ENCODE measurements at regions not wholly inside any gene's neighbourhood (a gene's known extent, or its start where the extent isn't known, plus 50 kb on each side); places are given as distances from the start of the nearest gene placed in this dataset.
A peak's percentile ranks its signal among the peaks of the same experiment; 100 is the strongest.

- no peak for TF ChIP-seq USF2 (IDR thresholded peaks at IDR 0.05)
Measured at GRCh38 chr3:82311901-82312300, 550.5 kb upstream of the GBE1 start (continued).

- no peaks in the 10 kb centered on the region for H3K4me1 ChIP-seq
- H3K4me2 ChIP-seq, result no peak overlapping the region
- no peak overlapping the region for H3K4me3 ChIP-seq
- no peak for TF ChIP-seq EHMT2 (IDR thresholded peaks at IDR 0.05; ENCODE audit: low read depth)
- TF ChIP-seq TP53 (CRISPR knock-in tag; IDR thresholded peaks at IDR 0.05), result no peak
- TF ChIP-seq CBX2 (IDR thresholded peaks at IDR 0.05; ENCODE audit: borderline replicate concordance, low read depth), result no peak
- no peak for TF ChIP-seq ATOH8 (CRISPR knock-in tag; IDR thresholded peaks at IDR 0.05; ENCODE audit: low read depth)
- TF ChIP-seq MAFK (IDR thresholded peaks at IDR 0.05; ENCODE audit: partially characterized antibody), result no peak
- TF ChIP-seq FOSB (CRISPR knock-in tag; IDR thresholded peaks at IDR 0.05), result no peak
- TF ChIP-seq ELK1 (IDR thresholded peaks at IDR 0.05; ENCODE audit: low read depth, low read length), result no peak
- TF ChIP-seq RCOR1 (IDR thresholded peaks at IDR 0.05; ENCODE audit: low read depth, low read length), result no peak
- no peaks in the 10 kb centered on the region for H3K9me3 ChIP-seq
- 18% methylated on average over 7 of the region's 7 CpGs for WGBS (ENCODE audit: missing lambda C conversion rate)
- H3K27ac ChIP-seq, result no peak overlapping the region
- FAIRE-seq, result no peak
- ChIA-PET POLR2A (no interaction called here), CTCF (no interaction called here)
- no peak for DNase-seq (ENCODE audit: low read depth in 1 of 2, low spot score in 1 of 2)
- no peak for ATAC-seq
Measured at GRCh38 chr3:82308755-82309154, 547.3 kb upstream of the GBE1 start.

- FAIRE-seq (no peak), ATAC-seq (no peak), DNase-seq (ENCODE audit: low read depth in 1 of 2, low spot score in 1 of 2) (no peak)
- WGBS (ENCODE audit: missing lambda C conversion rate), result 0% methylated on average over 1 of the region's 1 CpG
- Histone ChIP-seq H3K4me1 (no peaks in the 10 kb centered on the region), H3K27ac (no peak overlapping the region), H3K4me3 (no peak overlapping the region), H3K4me2 (no peak overlapping the region), H3K9me3 (no peaks in the 10 kb centered on the region)
- POLR2A ChIA-PET, result no interaction called here
- no peak for TF ChIP-seq JUNB (IDR thresholded peaks at IDR 0.05)
- CTCF ChIA-PET, result interaction anchor here (0.9 to 1.5 kb wide), 2 partner anchors 12 to 15 kb away, joined by 3 read pairs; no protein-coding TSS in a partner anchor
Measured at GRCh38 chr3:82306189-82306588, 544.7 kb upstream of the GBE1 start.

GRCh38 chr3:82294609-82295008 lies 533.2 kb upstream of the GBE1 start:
- H3K4me1 ChIP-seq, result no peaks in the 10 kb centered on the region
- POLR2A ChIA-PET, result no interaction called here
- no peaks in the 10 kb centered on the region for H3K9me3 ChIP-seq
- TF ChIP-seq MAFK (IDR thresholded peaks at IDR 0.05; ENCODE audit: partially characterized antibody) (peak; percentile 21), RFX5 (IDR thresholded peaks at IDR 0.05) (no peak)
- H3K4me2 ChIP-seq, result no peak overlapping the region
- CTCF ChIA-PET, result interaction anchor here (1.1 kb wide), 1 partner anchor 11 kb away, joined by 3 read pairs; no protein-coding TSS in a partner anchor
- no peak for ATAC-seq
- no peak overlapping the region for H3K27ac ChIP-seq
- no peak for FAIRE-seq
- DNase-seq (ENCODE audit: low read depth in 1 of 2, low spot score in 1 of 2), result no peak
- WGBS (ENCODE audit: missing lambda C conversion rate), result 29% methylated on average over 3 of the region's 3 CpGs
- no peak overlapping the region for H3K4me3 ChIP-seq

GRCh38 chr3:82293867-82294266 lies 532.4 kb upstream of the GBE1 start:
- Histone ChIP-seq H3K9me3 (no peaks in the 10 kb centered on the region), H3K4me3 (no peak overlapping the region), H3K4me2 (no peak overlapping the region), H3K4me1 (no peaks in the 10 kb centered on the region), H3K27ac (no peak overlapping the region)
- ATAC-seq, result no peak
- no peak for FAIRE-seq
- ChIA-PET POLR2A (no interaction called here), CTCF (interaction anchor here (1.1 kb wide), 1 partner anchor 12 kb away, joined by 3 read pairs; no protein-coding TSS in a partner anchor)
- no peak for DNase-seq (ENCODE audit: low read depth in 1 of 2, low spot score in 1 of 2)
- no peak for TF ChIP-seq ZSCAN20 (CRISPR knock-in tag; IDR thresholded peaks at IDR 0.05)
- no peak for TF ChIP-seq CTCF (IDR thresholded peaks at IDR 0.05)
- TF ChIP-seq RFX5 (IDR thresholded peaks at IDR 0.05), result no peak
- TF ChIP-seq ZNF302 (CRISPR knock-in tag; IDR thresholded peaks at IDR 0.05), result no peak
- TF ChIP-seq CBX8 (IDR thresholded peaks at IDR 0.05), result no peak
- TF ChIP-seq KDM5A (IDR thresholded peaks at IDR 0.05), result no peak
- TF ChIP-seq SREBF2 (IDR thresholded peaks at IDR 0.05), result no peak
- no peak for TF ChIP-seq ELK1 (IDR thresholded peaks at IDR 0.05; ENCODE audit: low read depth, low read length)
- no peak for TF ChIP-seq FOXS1 (CRISPR knock-in tag; IDR thresholded peaks at IDR 0.05)
- TF ChIP-seq MAX (IDR thresholded peaks at IDR 0.05), result no peak
- no peak for TF ChIP-seq CHD2 (IDR thresholded peaks at IDR 0.05; ENCODE audit: low read length, partially characterized antibody)
- no peak for TF ChIP-seq HEYL (CRISPR knock-in tag; IDR thresholded peaks at IDR 0.05)
- no peak for TF ChIP-seq EP300 (IDR thresholded peaks at IDR 0.05)
- no peak for TF ChIP-seq CHD4 (IDR thresholded peaks at IDR 0.05; ENCODE audit: borderline replicate concordance)
- no peak for TF ChIP-seq MYC (IDR thresholded peaks at IDR 0.05; ENCODE audit: borderline replicate concordance, low read length)
- TF ChIP-seq TFCP2L1 (CRISPR knock-in tag; IDR thresholded peaks at IDR 0.05), result no peak
